BJ (cell line): ENCODE measurements at regions not wholly inside any gene's neighbourhood (a gene's known extent, or its start where the extent isn't known, plus 50 kb on each side); places are given as distances from the start of the nearest gene placed in this dataset.

ENCODE experiments used
- CTCF ChIA-PET: fragments of 350-600 bp; formaldehyde crosslinking; extraction: SDS; loops from one replicate; lab custom pipeline; 2021; ENCODE audit warnings: antibody characterized with exemption, inconsistent platforms; lab: Yijun Ruan, JAX
- POLR2A ChIA-PET: fragments of 300-600 bp; sonication (Branson Sonifier 250); formaldehyde crosslinking; extraction: SDS; loops from one replicate; lab custom pipeline; 2021; ENCODE audit warnings: antibody characterized with exemption; lab: Charles Lee
- DNase-seq: peaks from one replicate; pipeline ENCODE4 v3.0.0-alpha.2; 2011; ENCODE audit warnings: low read depth
- H3K27me3 ChIP-seq: 2 replicates; pipeline ENCODE4 v1.6.0; 2011; ENCODE audit warnings: low read length; ENCODE audit not compliant: control insufficient read depth, insufficient read depth
- H3K36me3 ChIP-seq: 2 replicates; pipeline ENCODE4 v1.5.1; 2011; ENCODE audit warnings: low read length; ENCODE audit not compliant: control insufficient read depth, insufficient read depth
- H3K4me3 ChIP-seq: 2 replicates; pipeline ENCODE4 v1.5.1; 2011; ENCODE audit warnings: low read depth, mild to moderate bottlenecking, control low read depth, low read length
- CTCF ChIP-seq: IDR thresholded peaks from 2 replicates; pipeline ENCODE4 v1.5.1; 2011; ENCODE audit warnings: low read depth, mild to moderate bottlenecking, control low read depth, inconsistent platforms, low read length, moderate library complexity; ENCODE audit not compliant: insufficient read depth

DNA sequence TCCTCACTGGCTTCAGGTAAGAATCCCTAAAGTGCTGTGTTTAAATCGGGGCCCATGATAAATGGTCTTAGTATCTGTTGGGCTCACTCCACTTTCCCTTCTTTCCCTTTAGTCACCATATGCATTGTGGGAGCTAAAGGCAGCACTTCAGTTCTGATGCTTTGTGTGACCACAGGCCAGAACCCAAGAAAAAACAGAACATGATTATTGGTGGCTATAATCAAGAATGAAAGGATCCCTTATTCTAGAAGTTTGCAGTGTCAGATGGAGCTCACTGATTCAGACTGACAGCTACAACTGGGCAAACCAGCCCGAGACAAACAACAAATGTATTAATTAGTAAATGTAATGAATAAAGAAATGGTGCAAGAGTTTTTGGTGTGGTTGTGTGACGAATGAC, 57.3 kb upstream of the POMP start:
- ChIA-PET POLR2A (no interaction called here), CTCF (interaction anchor here (1.0 to 1.8 kb wide), 3 partner anchors 8 to 73 kb away, joined by 3 to 4 read pairs (median 3); no protein-coding TSS in a partner anchor)

DNA sequence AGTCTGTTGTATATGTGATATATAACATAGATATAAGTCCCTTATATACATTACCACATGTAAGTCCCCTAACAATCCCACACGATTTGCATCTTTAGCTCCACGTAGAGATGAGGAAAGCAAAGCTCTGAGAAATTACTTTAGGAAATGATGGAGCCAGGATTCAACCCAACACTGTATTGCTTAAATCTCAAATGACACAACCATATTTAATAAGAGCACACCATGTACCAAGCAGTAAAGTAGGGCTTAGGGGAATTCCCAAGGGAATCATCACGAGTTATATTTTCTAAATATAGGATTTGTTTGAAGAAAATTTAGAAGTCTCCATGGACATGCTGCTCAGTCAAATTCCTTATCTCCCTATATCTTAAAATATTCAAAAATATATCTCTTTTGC, 61.3 kb upstream of the POMP start:
- Histone ChIP-seq H3K4me3 (no peak overlapping the region), H3K27me3 (no peaks in the 10 kb centered on the region), H3K36me3 (no peaks in the 10 kb centered on the region)
- no peak for DNase-seq
- ChIA-PET CTCF (no interaction called here), POLR2A (no interaction called here)
- TF ChIP-seq CTCF: no peak

More for the DNA sequence above, 57.3 kb upstream of the POMP start:
- no peak overlapping the region for H3K4me3 ChIP-seq
- TF ChIP-seq CTCF: no peak
- DNase-seq: no peak
- no peaks in the 10 kb centered on the region for H3K27me3 ChIP-seq
- no peaks in the 10 kb centered on the region for H3K36me3 ChIP-seq

GRCh38 chr13:28590461-28590860, 68.5 kb upstream of the POMP start:
- no peak for DNase-seq
- Histone ChIP-seq H3K27me3 (no peaks in the 10 kb centered on the region), H3K4me3 (no peak overlapping the region), H3K36me3 (no peaks in the 10 kb centered on the region)
- TF ChIP-seq CTCF: no peak
- POLR2A ChIA-PET: no interaction called here
- CTCF ChIA-PET: interaction anchor here (0.9 kb wide), 1 partner anchor 22 kb away, joined by 3 read pairs; no protein-coding TSS in a partner anchor

- CTCF ChIA-PET: no interaction called here
- no peaks in the 10 kb centered on the region for H3K36me3 ChIP-seq
- POLR2A ChIA-PET: no interaction called here
- no peaks in the 10 kb centered on the region for H3K27me3 ChIP-seq
- DNase-seq: no peak
- no peak for TF ChIP-seq CTCF
- no peak overlapping the region for H3K4me3 ChIP-seq
Observed at GRCh38 chr13:28588296-28588695, 70.6 kb upstream of the POMP start.

DNA sequence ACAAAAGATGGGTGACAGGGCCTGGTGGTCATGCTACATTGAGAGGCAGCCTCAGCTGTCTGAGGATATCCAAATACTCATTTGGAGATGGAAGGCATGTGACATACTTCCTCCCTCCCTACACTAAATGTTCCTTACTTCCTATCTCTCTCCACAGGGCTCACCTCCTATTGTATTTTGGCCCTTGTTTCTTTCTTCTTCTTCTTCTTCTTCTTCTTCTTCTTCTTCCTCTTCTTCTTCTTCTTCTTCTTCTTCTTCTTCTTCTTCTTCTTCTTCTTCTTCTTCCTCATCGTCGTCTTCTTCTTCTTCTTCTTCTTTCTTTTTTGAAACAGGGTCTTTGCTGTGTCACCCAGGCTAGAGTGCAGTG, 71.8 kb upstream of the POMP start:
- no peak for DNase-seq
- Histone ChIP-seq H3K27me3 (no peaks in the 10 kb centered on the region), H3K4me3 (no peak overlapping the region), H3K36me3 (no peaks in the 10 kb centered on the region)
- TF ChIP-seq CTCF: no peak
- CTCF ChIA-PET: no interaction called here
- POLR2A ChIA-PET: no interaction called here
